Cerebellar nuclear complex (tissue), 1 donor: ENCODE measurements at regions not wholly inside any gene's neighbourhood (a gene's known extent, or its start where the extent isn't known, plus 50 kb on each side); places are given as distances from the start of the nearest gene placed in this dataset.
"Not testable (repeated sequence)": the region's sequence is repeated elsewhere in the genome, so short reads cannot be mapped to it uniquely, and the experiment has no call there.

Experiments used
- DNase-seq, 2 experiments: peaks; one replicate each; lab custom pipeline; 2025; lab: John Stamatoyannopoulos, UW

DNA sequence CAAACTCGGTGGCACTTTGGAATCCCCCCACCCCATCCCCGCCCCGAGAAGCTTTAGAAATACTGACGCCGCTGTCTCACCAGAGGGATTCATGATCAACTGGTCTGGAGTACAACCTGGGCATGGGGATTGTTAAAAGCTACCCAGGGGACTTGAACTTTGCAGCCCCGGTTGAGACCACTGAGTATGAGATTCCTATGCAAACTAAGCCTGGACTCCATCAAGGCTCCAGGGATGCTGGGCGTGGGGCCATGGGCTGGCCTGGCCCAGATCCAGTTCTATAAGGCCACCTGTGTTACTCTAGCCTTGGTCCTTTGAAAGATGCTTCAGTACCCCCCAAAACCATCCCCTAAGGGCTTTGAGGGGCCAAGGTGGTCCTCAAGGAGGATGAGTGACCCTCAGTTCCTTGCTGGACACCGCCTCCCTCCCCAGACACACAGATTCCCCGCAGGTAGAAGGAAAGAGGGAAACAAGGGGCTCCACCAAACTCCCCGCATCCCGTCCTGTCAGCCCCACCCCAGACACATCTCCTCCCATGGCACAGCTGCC is 68.5 kb downstream of the MRPL36 start:
- DNase-seq = no peak

DNA sequence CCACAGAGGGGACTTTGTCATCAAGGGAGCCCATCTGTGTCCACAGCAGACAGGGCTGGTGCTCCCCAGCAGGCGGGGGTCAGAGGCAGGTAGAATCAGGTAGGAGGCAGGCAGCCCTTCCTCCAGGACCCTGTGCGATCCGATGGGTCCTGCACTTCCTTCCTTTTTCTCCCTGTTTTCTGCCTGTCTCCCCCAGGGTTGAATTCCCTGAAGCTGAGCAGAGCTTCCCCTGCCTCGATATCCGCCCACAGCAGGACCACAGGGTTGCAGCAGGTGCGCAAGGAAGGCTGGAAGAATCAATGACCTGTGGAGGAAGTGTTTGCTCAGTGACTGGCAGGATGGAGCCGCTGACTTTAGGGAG is 69.2 kb downstream of the MRPL36 start:
- DNase-seq = no peak

DNA sequence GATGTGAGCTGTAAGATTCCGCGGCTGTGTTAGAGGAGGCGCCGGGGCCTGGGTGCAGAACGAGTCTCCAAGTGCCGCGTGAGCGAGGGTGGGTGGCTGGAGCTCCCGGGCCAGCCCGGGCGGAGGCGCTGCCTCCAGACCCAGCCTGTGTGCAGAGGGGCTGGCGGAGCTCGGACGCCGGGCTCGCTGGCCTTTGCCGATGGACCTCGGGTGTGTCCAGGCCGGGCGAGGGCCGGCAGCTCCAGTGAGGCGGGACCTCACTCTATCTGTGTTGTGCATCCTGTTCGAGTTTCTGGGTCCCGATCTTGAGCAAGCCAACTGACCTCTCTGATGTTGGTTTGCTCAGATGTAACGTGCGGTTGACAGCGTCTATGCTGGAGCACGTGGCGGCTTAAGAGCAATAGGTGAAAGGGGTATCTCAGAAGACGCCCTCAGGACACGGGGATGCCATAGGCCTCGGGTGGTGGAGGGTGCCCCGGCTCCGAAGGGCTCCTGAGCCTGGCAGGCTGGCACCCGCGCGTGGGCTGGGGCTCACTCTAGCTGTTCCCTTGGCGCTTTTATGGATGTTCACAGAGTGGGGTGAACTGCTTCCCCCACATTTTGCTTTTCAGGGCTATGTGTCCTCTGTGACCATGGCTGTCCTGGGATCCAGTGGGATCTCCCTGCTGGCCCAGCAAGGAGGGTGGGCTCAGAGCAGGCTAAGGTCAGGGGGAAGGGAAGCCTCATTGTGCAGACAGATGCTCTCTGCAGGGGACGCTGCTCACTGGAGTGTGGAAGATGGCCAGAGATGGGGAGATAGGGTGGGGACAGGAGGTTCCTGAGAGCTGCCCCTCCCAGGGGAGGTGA is 69.8 kb downstream of the MRPL36 start:
- no peak for DNase-seq

DNA sequence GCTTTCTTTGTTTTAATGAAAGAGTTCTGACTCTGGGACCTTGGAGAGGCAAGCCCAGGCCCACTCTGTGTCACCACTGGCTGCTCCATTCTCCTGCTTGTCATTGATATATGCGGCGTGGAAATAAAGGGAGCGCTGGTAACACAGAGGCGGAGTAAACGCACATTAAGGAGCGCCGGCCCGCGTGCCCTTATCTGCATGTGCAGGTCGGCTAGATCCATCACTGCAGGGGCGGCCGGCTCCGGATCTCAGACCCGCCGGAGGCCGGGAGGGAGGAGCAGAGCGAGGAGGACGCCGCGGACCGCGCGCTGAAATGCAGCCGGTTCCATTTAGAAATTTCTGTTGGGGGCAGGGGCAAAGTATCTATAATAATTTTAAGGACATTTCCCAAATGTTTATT is 70.8 kb downstream of the MRPL36 start:
- no peak for DNase-seq

DNA sequence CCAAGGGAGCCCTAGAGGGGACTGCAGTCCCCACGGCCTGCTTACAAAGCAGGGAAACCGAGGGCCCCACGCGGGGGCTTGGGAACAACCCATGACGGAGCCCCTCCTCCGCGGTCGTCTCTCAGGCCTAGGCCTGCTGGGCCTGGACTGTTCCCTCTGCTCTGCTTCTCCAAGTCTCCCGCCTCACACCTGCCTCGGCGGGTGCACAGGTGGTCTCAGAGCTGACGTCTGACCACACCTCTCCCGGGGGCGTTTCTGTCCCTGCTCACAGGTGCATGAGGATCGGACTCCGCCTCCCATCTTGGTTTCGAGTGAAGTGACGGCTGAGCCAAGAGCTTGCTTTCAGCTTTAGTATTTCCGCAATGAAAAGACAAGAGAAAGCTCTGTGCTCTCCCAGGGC is 72.1 kb downstream of the MRPL36 start:
- DNase-seq = no peak

DNA sequence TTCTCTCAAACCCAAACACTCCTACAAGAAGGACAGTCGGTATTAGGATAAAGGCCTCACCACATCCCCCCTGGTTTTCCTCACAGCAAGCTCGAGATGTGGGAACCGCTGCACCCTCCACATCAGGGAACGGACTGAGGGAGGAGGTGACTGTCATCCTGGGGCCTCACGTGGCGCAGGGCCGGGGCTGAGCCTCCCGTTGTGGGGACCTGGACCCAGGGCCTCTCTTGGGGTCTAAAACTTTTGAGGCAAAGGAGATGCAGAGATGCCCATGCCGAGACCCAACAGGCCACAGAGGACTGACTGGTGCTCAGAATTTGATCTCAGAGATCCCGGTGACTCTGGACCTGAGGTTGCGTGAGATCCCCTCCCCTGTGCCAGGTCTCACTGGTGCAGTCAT is 72.7 kb downstream of the MRPL36 start:
- DNase-seq = no peak

DNA sequence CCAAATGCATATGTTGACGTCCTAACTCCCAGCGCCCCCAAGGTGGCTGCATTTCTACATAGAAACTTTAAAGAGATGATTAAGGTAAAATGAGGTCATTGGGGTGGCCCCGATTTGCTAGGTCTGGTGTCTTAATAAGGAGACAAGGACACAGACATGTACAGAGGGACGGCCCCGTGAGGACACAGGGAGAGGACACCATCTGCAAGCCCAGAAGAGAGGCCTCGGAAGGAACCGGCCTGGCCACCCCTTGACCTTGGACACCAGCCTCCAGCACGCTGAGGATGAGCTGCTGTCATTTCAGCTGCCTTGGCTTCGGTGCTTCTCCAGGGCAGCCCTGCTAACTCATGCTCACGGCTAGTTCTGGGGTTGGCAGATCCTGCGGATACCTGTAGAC is 73.2 kb downstream of the MRPL36 start:
- no peak for DNase-seq

DNA sequence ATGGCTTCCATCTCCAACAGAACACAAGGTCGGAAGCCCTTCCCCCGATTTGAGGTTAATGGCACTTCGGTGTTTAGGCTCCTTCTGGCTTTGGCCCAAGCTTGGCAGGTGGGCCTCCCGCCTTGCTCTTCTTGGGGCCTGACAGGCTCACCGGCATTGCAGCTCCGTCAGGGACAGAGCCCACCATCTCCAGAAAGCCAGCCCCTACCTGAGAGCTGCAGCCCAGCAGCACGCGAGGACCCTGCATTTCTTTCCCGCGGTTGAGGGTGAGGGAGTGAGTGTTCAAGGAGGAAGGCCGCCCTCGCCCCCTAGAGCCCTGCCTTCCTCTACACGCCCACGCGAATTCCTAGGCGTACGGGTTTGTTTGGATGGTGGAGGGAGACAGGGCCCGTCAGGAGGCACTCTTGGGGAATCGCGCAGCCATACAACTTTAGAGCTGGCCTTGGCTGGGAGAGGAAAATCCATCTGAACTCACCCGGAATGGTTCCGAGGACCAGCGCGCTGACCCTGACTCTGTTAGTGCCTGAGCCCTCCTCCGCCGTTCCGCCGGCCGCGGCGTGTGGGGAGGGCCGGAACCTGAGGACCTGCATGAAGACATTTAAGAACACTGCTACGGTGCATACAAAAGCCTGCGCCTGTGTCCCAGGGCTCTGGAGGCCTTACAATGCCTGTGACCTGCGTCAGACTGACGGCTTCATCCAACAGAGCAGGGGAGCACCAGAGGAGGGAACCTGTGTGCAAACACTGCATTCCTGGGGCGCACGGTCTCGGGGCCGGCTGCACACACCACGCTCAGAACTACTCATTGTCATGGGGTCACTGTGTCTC is 73.8 kb downstream of the MRPL36 start:
- no peak for DNase-seq

DNA sequence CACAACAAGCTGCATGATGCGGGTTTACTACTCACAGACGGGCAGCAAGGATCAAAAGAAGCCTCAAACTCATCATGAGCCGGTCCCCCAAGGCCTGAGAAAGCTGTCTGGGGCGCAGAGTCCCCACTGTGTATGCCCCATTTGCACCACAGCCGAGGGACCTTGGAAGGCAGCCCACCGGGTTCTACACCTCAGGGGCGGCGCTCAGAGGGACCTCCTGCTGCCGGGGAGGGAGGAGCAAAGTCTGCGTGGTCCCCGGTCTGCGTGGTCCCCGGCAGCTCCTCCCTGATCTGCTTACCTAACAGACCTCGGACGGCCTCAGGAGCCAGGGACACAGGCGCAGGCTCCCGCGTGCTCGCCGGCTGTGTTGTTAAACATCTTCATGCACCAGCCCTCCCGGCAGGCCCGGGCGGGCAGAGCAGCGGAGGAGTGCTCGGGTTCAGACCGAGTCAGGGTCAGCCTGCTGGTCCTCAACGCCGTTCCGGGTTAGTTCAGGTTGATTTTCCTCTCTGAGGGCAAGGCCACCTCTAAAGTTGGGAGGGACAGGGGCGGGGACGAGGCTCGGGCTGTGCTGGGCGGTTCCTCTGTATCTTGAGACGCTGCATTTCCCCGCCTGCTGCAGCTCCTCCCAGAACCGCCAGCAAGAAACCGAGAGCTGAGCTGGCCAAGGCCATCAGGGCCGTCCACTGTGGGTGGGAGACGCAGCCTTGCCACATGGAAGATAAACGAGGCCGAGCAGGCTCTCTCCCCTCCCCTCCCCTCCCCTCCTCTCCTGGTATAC is 74.6 kb downstream of the MRPL36 start:
- no peak for DNase-seq

DNA sequence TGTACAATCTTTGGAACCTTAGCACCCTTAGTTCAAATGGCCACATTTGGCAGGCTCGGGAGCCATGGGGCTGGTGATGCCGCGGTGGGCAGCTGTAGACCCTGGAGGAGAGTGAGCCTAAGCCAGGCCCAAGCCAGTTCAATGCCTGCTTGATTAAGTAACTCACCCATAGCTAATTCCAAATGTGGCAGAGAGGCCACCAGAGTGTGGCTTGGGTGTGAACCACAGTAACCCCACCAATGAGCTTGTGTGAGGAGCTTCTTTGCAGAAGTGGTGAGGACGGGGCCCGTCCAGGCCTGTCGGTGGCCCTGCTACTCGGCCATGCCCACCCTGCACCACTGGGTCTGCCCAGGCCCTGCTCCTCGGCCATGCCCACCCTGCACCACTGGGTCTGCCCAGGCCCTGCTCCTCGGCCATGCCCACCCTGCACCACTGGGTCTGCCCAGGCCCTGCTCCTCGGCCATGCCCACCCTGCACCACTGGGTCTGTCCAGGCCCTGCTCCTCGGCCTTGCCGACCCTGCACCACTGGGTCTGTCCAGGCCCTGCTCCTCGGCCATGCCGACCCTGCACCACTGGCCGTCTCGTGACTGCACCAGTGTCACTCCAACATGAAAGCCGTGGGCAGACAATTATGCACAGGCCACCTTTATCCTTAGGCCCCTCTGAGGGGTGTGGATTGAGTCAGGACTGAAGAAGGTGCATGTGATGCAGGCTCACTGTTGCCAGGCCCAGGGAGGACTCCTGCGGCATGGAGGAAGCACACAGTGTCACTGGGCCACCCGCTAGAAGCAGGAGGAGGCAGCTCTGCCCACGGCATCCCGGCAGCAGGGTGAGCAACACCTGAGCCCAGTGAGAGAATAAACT is 75.4 kb downstream of the MRPL36 start:
- no peak for DNase-seq

DNA sequence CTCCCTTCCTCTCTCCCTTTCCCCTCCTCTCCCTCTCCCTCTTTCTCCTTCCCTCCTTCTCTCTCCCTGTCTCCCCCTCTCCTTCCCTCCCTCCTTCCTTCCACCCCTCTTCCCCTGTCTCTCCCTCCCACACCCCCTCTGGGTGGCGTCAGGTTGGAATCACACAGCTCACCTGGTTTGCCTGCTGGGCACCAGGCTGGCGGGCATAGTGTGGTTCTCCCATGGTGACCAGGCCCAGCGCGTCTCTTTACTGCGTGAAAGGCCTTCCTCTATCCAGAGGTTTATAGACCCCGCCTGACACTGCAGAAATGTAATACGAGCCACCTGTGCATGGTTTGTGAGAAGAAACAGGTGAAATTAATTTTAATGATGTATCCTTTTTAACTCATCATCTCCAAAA is 76.2 kb downstream of the MRPL36 start:
- no peak for DNase-seq

DNA sequence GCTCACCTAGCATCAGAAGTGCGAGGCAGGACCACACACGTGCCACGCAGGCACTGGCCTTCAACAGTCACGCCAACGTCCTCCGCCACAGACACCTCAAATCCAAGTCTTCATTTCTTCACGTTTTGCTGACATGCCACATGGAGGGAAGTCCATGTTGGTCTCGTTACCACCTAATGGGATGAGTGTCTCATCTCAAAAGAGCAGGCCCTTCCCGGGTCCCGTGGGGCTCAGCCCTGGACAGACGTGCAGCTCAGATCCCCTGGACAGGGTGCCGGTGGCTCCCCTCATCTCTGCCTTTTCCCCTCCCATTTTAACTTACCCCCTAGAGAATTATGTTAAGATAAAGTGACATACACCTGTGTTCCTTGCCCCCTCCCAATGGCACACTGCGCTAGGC is 76.8 kb downstream of the MRPL36 start:
- DNase-seq = no peak

DNA sequence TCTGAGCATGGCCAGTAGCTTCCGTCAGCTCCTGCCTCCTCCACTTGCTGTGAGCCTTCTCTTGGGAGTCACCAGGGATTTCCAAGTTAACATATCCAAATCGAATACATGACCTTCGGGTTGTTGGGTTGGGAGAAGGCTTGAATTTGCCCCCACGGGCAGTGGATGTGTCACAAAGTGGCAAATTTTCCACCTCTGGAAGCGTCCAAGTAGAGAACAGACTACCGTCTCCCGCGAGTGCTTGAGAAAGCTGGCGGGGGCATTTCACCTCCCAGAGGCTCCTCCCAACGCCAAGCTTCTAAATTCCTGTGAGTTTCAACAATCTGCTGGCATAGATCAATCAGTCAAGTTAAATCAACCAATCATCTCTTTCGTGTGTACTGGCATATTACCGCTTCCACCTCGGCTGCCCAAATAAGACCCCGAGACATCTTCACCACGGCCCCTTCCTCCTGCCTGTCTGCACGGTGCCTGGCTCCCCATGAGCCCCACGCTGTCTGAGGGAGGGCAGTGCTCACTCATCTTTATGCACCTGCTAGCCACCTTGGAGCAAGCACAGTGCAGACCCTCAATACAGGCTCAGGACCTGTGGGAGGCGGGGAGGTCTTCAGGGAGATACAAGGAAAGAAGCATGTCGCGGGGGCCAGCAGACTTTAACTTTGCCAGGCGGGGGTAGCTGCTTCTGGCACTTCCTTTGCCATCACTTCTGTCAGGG is 79.1 kb downstream of the MRPL36 start:
- DNase-seq = no peak

DNA sequence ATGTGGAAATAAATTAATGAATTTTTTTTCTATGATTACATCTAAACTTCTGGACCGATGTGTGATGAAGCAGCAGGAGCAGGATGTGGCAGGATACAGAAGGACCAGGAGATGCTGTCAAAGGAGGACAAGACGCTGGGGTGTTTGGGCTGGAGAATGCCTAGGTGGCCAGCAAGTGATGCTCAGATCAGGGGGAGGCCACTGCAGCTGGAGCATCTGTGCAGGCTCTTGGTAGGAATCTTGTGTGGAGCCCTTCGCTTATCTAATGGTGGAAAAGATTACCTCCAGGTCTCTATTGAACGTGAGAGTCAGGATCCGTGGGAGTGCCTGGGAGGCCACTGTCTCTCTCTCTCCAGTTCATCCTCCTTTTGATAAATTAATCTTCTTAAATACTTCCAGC is 79.8 kb downstream of the MRPL36 start:
- no peak for DNase-seq

DNA sequence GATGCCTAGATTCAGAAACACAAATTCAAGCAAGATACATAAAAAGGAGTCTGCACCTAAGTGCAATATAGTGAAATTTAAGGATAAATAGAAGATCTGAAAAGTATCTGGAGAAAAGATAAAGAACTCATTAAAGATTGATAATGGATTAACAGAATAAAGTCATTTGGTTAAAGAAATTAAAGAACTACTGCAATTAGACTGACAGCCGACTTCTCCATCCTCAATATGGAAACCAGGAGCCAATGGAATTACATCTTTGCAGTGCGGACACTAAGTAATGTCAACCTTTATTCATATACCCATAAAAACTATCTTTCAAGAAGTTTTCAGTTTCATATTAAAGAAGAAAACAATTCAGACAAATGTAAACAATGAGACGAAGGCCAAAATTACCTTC is 81.0 kb downstream of the MRPL36 start:
- no peak for DNase-seq

DNA sequence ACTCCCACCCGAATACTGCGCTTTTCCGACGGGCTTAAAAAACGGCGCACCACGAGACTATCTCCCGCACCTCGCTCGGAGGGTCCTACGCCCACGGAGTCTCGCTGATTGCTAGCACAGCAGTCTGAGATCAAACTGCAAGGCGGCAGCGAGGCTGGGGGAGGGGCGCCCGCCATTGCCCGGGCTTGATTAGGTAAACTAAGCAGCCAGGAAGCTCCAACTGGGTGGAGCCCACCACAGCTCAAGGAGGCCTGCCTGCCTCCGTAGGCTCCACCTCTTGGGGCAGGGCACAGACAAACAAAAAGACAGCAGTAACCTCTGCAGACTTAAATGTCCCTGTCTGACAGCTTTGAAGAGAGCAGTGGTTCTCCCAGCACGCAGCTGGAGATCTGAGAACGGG is 89.5 kb downstream of the MRPL36 start:
- not testable (repeated sequence) for DNase-seq

DNA sequence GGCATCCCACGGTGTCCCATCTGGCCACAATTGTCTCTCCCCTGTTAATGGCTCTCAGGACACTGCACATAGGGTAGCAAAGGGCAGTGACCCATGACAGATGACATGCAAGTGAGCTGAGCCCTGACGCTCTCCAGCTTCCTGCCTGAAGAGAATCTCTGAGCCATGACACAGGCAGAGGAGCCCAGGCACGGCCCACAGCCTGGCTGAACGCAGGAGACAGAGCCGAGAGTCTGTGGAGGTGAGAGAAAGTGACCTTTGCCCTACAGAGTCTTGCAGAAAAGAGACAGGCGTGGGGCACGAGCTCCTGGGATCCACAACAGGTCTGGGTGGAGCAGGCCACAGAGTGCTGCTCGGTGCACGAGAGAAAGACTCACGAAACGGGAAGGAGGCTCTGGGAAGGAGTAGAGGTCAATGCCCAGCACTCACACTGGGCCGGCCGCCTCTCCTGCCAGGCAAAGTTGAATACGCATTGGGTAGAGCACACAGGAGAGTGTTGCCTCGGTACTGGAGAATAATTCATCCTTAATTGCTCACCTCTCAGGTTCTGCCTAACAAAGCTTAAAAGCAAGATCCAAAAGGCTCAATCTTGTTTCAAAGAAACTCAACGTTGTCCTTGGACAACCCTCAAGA is 90.3 kb downstream of the MRPL36 start:
- DNase-seq = no peak

DNA sequence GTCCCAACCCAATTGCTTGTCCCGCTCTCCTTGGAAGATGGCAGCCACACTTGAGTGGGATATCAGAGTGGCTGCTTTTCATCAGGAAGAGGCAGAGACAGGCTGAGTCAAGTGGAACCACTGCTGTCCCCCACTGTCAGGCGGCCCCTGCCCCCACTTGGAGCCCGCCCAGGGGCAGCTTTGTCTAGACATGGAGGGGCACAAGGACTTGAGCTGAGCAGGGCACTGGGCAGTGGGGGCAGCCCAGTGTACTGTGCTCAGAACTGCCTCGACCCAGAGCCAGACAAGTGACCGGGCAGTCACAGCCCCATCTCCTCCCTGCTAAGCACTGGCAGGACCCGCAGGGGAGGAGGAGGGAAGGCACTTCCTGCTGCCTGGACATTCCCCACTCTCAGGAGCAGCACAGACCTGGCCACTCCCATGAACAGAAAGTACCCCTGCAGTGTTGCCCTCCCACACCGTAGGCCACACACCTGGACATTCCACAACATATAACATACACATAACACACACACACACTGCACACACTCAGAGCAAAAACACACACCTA is 91.0 kb downstream of the MRPL36 start:
- DNase-seq = no peak

DNA sequence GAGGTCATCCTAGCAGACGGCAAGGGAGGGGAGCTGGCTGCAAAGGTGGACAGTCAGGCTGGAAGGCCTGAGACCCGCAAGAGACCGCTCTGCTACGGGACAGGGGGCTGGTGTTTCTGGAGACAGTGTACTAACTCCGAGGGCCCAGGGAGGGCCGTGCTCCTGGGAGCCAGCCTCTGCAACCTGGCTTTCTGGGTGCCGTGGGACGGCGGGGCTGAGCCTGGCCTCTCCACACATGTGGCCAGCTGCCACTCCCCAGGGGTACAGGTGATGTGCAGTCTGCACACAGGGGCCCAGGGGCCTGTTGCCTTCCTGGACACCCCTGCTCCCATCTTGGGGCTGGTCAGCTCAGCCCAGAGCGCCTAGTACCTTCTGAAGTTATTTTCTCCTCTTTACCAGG is 92.2 kb downstream of the MRPL36 start:
- no peak for DNase-seq

DNA sequence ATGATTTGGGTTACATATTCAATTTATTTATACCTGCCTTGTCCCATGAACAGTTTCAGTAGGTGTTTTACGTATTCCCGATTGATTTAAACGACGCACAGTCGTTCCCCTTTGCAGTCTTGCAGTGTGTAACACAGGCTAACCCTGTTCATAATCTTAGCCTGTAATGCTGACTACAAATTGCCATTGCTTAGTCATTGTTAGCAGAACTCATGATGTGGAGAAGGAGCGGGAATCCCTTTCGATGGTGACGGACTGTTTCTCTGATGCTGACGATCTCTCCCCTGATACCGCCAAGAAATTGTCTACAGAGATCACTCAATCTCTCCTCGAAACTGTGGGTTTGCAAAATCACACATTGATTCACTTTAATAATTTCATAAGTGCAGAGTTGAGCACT is 93.2 kb downstream of the MRPL36 start:
- DNase-seq = no peak
